DOHH2 (cell line): ENCODE measurements at regions not wholly inside any gene's neighbourhood (a gene's known extent, or its start where the extent isn't known, plus 50 kb on each side); places are given as distances from the start of the nearest gene placed in this dataset.

Source experiments
- H3F3A ChIP-seq: fragments of 200-600 bp; sonication (generic), shearing (Covaris generic); 2 replicates; pipeline ENCODE4 v1.6.0; 2016; ENCODE audit warnings: antibody characterized with exemption, mild to moderate bottlenecking; ENCODE audit not compliant: control insufficient read depth, insufficient read depth
- H3K27ac ChIP-seq: fragments of 200-600 bp; sonication (generic); 2 replicates; pipeline ENCODE4 v1.5.1; 2014; ENCODE audit warnings: low read depth, mild to moderate bottlenecking, low read length, moderate library complexity
- H3K27me3 ChIP-seq: fragments of 200-600 bp; sonication (generic); 2 replicates; pipeline ENCODE4 v1.6.1; 2014; ENCODE audit warnings: mild to moderate bottlenecking, low read length, mixed read lengths; ENCODE audit not compliant: control insufficient read depth
- H3K36me3 ChIP-seq: fragments of 200-600 bp; sonication (generic); 2 replicates; pipeline ENCODE4 v1.6.1; 2014; ENCODE audit warnings: mild to moderate bottlenecking, low read length, moderate library complexity, mixed read lengths; ENCODE audit not compliant: control insufficient read depth
- H3K4me1 ChIP-seq: fragments of 200-600 bp; sonication (generic); 2 replicates; pipeline ENCODE4 v1.6.1; 2014; ENCODE audit warnings: mild to moderate bottlenecking, low read length, mixed read lengths; ENCODE audit not compliant: control insufficient read depth
- H3K4me2 ChIP-seq: fragments of 200-600 bp; sonication (generic); 2 replicates; pipeline ENCODE4 v1.6.0; 2014; ENCODE audit warnings: mild to moderate bottlenecking, low read length, moderate library complexity
- H3K4me3 ChIP-seq: fragments of 200-600 bp; sonication (generic); 2 replicates; pipeline ENCODE4 v1.5.1; 2014; ENCODE audit warnings: mild to moderate bottlenecking, low read length, mixed read lengths
- H3K79me2 ChIP-seq: fragments of 200-600 bp; sonication (generic); 2 replicates; pipeline ENCODE4 v1.6.1; 2014; ENCODE audit warnings: mild to moderate bottlenecking, low read length, mixed read lengths; ENCODE audit not compliant: control insufficient read depth
- H3K9me2 ChIP-seq: fragments of 200-600 bp; sonication (generic); replicated peaks from 2 replicates; pipeline ENCODE4 v1.6.1; 2014; ENCODE audit warnings: mild to moderate bottlenecking, low read length, mixed read lengths; ENCODE audit not compliant: control insufficient read depth
- H3K9me3 ChIP-seq: fragments of 200-600 bp; sonication (generic); 2 replicates; pipeline ENCODE4 v1.6.1; 2014; ENCODE audit warnings: antibody characterized with exemption, low read length, mixed read lengths; ENCODE audit not compliant: control insufficient read depth, insufficient read depth
- H4K20me1 ChIP-seq: fragments of 200-600 bp; sonication (generic); 2 replicates; pipeline ENCODE4 v1.6.0; 2014; ENCODE audit warnings: low read depth, mild to moderate bottlenecking, antibody characterized with exemption, low read length, moderate library complexity; ENCODE audit not compliant: control insufficient read depth, insufficient read depth
- EZH2phosphoT487 ChIP-seq: fragments of 200-600 bp; sonication (generic); IDR thresholded peaks from 2 replicates; pipeline ENCODE4 v1.6.1; 2017; ENCODE audit warnings: borderline replicate concordance, mild to moderate bottlenecking, antibody characterized with exemption, low read length, moderate library complexity, mixed read lengths
- TF ChIP-seq, protein P1 (sequence below): fragments of 200-600 bp; sonication (generic); IDR thresholded peaks from one replicate; pipeline ENCODE4 v1.5.1; 2014; ENCODE audit warnings: antibody characterized with exemption, mild to moderate bottlenecking, low read depth, low read length; ENCODE audit not compliant: poor library complexity, severe bottlenecking

DNA sequence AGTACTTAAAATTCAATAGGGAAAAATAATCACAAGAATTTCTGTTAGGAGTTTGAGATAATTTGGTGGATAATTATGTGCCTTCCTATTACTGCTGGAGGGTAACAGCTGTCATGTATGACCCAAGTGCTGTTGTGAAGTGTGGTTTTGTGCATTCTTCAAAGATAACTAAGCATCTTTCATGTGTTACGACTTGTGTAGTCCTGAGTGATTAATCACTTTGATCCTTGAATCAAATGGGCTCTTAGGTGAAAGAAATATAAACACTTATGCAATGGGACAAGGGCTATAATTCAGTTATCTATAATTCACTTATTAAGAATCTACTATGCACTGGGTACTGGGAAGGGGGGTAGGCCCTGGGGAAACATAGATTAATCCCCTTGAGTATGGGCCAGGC lies 89.0 kb downstream of the CH25H start:
- no peaks in the 10 kb centered on the region for H3K9me2 ChIP-seq
- H3K4me1 ChIP-seq: peaks cover under 1% of the 10 kb centered on the region; the same call in 1 of the 2 replicates
- peaks cover 6% of the 10 kb centered on the region for H3K27me3 ChIP-seq
- no peaks in the 10 kb centered on the region for H3F3A ChIP-seq
- H3K79me2 ChIP-seq: no peaks in the 10 kb centered on the region
- H3K4me3 ChIP-seq: no peak overlapping the region
- H4K20me1 ChIP-seq: no peaks in the 10 kb centered on the region
- no peaks in the 10 kb centered on the region for H3K9me3 ChIP-seq
- TF ChIP-seq, protein P1, sequence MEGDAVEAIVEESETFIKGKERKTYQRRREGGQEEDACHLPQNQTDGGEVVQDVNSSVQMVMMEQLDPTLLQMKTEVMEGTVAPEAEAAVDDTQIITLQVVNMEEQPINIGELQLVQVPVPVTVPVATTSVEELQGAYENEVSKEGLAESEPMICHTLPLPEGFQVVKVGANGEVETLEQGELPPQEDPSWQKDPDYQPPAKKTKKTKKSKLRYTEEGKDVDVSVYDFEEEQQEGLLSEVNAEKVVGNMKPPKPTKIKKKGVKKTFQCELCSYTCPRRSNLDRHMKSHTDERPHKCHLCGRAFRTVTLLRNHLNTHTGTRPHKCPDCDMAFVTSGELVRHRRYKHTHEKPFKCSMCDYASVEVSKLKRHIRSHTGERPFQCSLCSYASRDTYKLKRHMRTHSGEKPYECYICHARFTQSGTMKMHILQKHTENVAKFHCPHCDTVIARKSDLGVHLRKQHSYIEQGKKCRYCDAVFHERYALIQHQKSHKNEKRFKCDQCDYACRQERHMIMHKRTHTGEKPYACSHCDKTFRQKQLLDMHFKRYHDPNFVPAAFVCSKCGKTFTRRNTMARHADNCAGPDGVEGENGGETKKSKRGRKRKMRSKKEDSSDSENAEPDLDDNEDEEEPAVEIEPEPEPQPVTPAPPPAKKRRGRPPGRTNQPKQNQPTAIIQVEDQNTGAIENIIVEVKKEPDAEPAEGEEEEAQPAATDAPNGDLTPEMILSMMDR: no peak
- no peak for TF ChIP-seq EZH2phosphoT487
- no peaks in the 10 kb centered on the region for H3K36me3 ChIP-seq
- no peak overlapping the region for H3K4me2 ChIP-seq
- H3K27ac ChIP-seq: no peak overlapping the region

DNA sequence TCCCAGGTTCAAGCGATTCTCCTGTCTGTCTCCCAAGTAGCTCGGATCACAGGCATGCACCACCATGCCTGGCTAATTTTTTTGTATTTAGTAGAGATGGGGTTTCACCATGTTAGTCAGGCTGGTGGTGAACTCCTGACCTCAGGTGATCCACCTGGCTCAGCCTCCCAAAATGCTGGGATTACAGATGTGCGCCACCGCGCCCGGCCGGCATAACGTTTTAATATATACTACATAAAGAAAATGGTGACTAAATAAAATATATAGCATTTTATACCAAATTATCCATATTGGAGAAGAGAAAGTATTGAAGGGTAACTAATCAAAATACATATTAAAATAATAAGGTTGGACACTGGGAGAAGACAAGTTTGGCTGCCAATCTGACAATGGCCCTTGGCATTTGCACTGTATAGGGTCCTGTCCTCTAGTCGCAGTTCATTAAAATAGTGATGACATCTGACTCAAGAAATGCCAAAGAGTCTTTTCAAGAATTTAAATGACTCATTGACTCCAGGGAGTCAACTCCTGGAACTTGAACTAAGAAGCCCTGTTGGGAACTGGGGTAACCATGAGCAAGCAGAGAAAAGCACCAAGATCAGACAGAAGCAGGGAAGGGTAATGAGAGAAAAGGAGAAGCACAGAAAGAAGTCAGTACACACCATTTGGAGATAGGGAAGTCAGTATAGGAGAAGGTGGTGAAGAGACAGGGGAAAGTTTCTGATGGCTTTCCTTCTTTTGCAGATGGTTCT lies 91.1 kb downstream of the CH25H start:
- no peak overlapping the region for H3K4me2 ChIP-seq
- H3F3A ChIP-seq: no peaks in the 10 kb centered on the region
- H3K4me1 ChIP-seq: no peaks in the 10 kb centered on the region
- no peaks in the 10 kb centered on the region for H3K79me2 ChIP-seq
- H4K20me1 ChIP-seq: no peaks in the 10 kb centered on the region
- TF ChIP-seq, protein P1: no peak
- no peak for TF ChIP-seq EZH2phosphoT487
- H3K4me3 ChIP-seq: no peak overlapping the region
- no peaks in the 10 kb centered on the region for H3K9me2 ChIP-seq
- peaks cover 6% of the 10 kb centered on the region for H3K27me3 ChIP-seq
- H3K36me3 ChIP-seq: no peaks in the 10 kb centered on the region
- H3K9me3 ChIP-seq: no peaks in the 10 kb centered on the region
- H3K27ac ChIP-seq: no peak overlapping the region

DNA sequence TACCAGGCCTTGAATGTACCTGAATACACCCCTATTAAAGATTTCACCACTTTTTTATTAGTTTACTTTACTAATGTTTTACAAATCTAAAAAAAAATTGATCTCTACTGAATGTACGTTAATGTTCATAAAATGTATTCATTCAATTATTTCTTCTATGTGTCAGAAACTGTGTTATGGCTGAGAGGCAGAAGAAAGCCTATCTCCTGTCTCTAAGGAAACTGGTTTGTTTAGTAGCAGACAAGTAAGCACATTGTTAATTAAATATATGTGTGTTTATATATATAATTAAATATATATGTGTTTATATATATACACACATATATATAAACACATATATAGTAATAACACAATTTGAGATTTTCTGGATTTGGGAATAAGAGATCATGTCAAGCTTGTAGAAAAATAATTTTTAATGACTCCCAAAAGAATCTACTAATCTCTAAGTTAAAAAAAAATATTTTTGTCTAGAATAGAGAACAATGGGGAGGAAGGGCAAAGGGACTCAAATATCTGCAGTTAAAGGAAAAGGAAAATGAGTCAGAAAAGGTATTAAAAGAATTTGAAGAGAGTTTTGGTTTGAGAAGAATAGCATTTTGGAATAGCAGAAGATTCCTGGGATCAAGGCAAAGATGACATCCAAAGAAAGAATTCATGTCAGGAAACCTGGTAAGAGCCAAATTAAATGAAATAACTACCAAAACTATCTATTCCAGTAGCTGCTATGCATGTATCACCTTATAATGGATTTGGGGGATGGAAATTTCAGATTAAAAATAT lies 92.1 kb downstream of the CH25H start:
- Histone ChIP-seq H3K36me3 (no peaks in the 10 kb centered on the region), H3K27ac (no peak overlapping the region), H3K4me2 (no peak overlapping the region), H3K4me3 (no peak overlapping the region), H3K79me2 (no peaks in the 10 kb centered on the region), H3K9me3 (no peaks in the 10 kb centered on the region), H3F3A (no peaks in the 10 kb centered on the region), H4K20me1 (no peaks in the 10 kb centered on the region), H3K4me1 (no peaks in the 10 kb centered on the region), H3K27me3 (peaks cover 6% of the 10 kb centered on the region; the same call in 1 of the 2 replicates), H3K9me2 (no peaks in the 10 kb centered on the region)
- no peak for TF ChIP-seq EZH2phosphoT487
- TF ChIP-seq, protein P1: no peak
